B cell (primary cell): ENCODE measurements at regions not wholly inside any gene's neighbourhood (a gene's known extent, or its start where the extent isn't known, plus 50 kb on each side); places are given as distances from the start of the nearest gene placed in this dataset.

ENCODE experiments used
- ATAC-seq: fragments of 200-7000 bp; cut with Tn5 transposase; one replicate; pipeline ENCODE4 v1.10.0; 2021; ENCODE audit warnings: low read depth, mild to moderate bottlenecking, moderate number of reproducible peaks, moderate library complexity
- CTCF ChIA-PET: fragments of 350-600 bp; sonication (Branson Sonifier 250); formaldehyde crosslinking; loops from one replicate; lab custom pipeline; 2021; ENCODE audit warnings: antibody characterized with exemption, inconsistent platforms; lab: Charles Lee
- POLR2A ChIA-PET: fragments of 350-600 bp; sonication (Branson Sonifier 250); formaldehyde crosslinking; loops from one replicate; lab custom pipeline; 2021; ENCODE audit warnings: antibody characterized with exemption; lab: Charles Lee
- DNase-seq: peaks from one replicate; pipeline ENCODE4 v3.0.0; 2013
- H2AFZ ChIP-seq: 2 replicates; pipeline ENCODE4 v1.6.1; 2012; ENCODE audit warnings: mild to moderate bottlenecking, low read depth, low read length; ENCODE audit not compliant: insufficient read depth, poor library complexity, severe bottlenecking
- H3K27ac ChIP-seq, 2 donors: 1 replicate in 1 of 2; 2 replicates in 1 of 2; pipeline ENCODE4 v1.5.1; 2012 to 2013; ENCODE audit warnings: low read length in 2 of 2, mild to moderate bottlenecking in 2 of 2, moderate library complexity in 1 of 2
- H3K27me3 ChIP-seq, 4 experiments: fragments of 200-600 bp in 1 of 4; sonication (generic) in 1 of 4; replicated peaks in 1 of 4; 1 replicate in 2 of 4; 2 replicates in 2 of 4; pipeline versions ENCODE4 v1.6.1 to v1.7.0; 2013 to 2016; ENCODE audit warnings: low read length in 3 of 4, mild to moderate bottlenecking in 2 of 4, mixed read lengths in 1 of 4, moderate library complexity in 1 of 4; ENCODE audit not compliant: insufficient read depth in 4 of 4, control insufficient read depth in 3 of 4; ENCODE audit errors: control extremely low read depth in 1 of 4
- H3K36me3 ChIP-seq, 2 experiments: replicated peaks in 1 of 2; 1 replicate in 1 of 2; 2 replicates in 1 of 2; pipeline versions ENCODE4 v1.6.1 to v1.7.1; 2013; ENCODE audit warnings: low read length in 1 of 2; ENCODE audit not compliant: insufficient read depth in 2 of 2, control insufficient read depth in 1 of 2; ENCODE audit errors: control extremely low read depth in 1 of 2, extremely low read depth in 1 of 2
- H3K4me1 ChIP-seq, 2 donors: fragments of 200-600 bp in 1 of 2; sonication (generic) in 1 of 2; 1 replicate in 1 of 2; 2 replicates in 1 of 2; pipeline versions ENCODE4 v1.5.1 to v1.6.1; 2013 to 2017; ENCODE audit warnings: low read length in 2 of 2; ENCODE audit not compliant: control insufficient read depth in 2 of 2, insufficient read depth in 2 of 2
- H3K4me2 ChIP-seq: replicated peaks from 2 replicates; pipeline ENCODE3; 2012; ENCODE audit warnings: mild to moderate bottlenecking, low read depth, low read length; ENCODE audit not compliant: poor library complexity, severe bottlenecking
- H3K4me3 ChIP-seq, 5 experiments: fragments of 200-600 bp in 1 of 5; sonication (generic) in 1 of 5; 1 replicate in 3 of 5; 2 replicates in 2 of 5; pipeline versions ENCODE4 v1.5.1 to v1.7.0; 2011 to 2016; ENCODE audit warnings: low read length in 4 of 5, mild to moderate bottlenecking in 4 of 5, low read depth in 2 of 5, control low read depth in 1 of 5, moderate library complexity in 1 of 5; ENCODE audit not compliant: insufficient read depth in 1 of 5; ENCODE audit errors: control extremely low read depth in 1 of 5, extremely low read depth in 1 of 5
- H3K79me2 ChIP-seq: fragments of 200-600 bp; sonication (generic); one replicate; pipeline ENCODE4 v1.6.0; 2016; ENCODE audit warnings: low read length; ENCODE audit not compliant: control insufficient read depth, insufficient read depth
- H3K9ac ChIP-seq: fragments of 200-600 bp; sonication (generic); 2 replicates; pipeline ENCODE4 v1.6.1; 2017; ENCODE audit warnings: mild to moderate bottlenecking, low read length, moderate library complexity
- H3K9me3 ChIP-seq, 3 donors: one replicate each; pipeline versions ENCODE4 v1.6.1 to v1.7.1; 2013; ENCODE audit warnings: low read length in 2 of 3; ENCODE audit not compliant: control insufficient read depth in 2 of 3, insufficient read depth in 1 of 3; ENCODE audit errors: control extremely low read depth in 1 of 3
- H4K20me1 ChIP-seq: 2 replicates; pipeline ENCODE4 v1.6.0; 2012; ENCODE audit warnings: mild to moderate bottlenecking, low read length; ENCODE audit not compliant: insufficient read depth, control insufficient read depth, poor library complexity, severe bottlenecking
- H3K27ac Mint-ChIP-seq: one replicate; pipeline ENCODE4 v1.8.0; 2021; ENCODE audit warnings: mixed read lengths
- H3K27me3 Mint-ChIP-seq: one replicate; pipeline ENCODE4 v1.8.0; 2021; ENCODE audit warnings: mixed read lengths
- H3K4me1 Mint-ChIP-seq: one replicate; pipeline ENCODE4 v1.8.0; 2021; ENCODE audit warnings: mixed read lengths
- H3K4me3 Mint-ChIP-seq: one replicate; pipeline ENCODE4 v1.8.0; 2021; ENCODE audit warnings: mixed read lengths
- H3K9me3 Mint-ChIP-seq: one replicate; pipeline ENCODE4 v1.8.0; 2022; ENCODE audit warnings: mixed read lengths; ENCODE audit not compliant: insufficient read depth
- EZH2 ChIP-seq: IDR thresholded peaks from 2 replicates; pipeline ENCODE4 v1.6.1; 2012; ENCODE audit warnings: borderline replicate concordance, low read depth, mild to moderate bottlenecking, moderate library complexity, low read length; ENCODE audit not compliant: insufficient read depth, poor library complexity, severe bottlenecking
- WGBS: methylation state at CpG from one replicate; pipeline ENCODE4 v1.1.5; 2013; ENCODE audit warnings: missing lambda C conversion rate; ENCODE audit not compliant: insufficient coverage; 5-methylcytosine and 5-hydroxymethylcytosine counted together
- intact Hi-C: fragments of 100-400 bp; cut with micrococcal nuclease; formaldehyde crosslinking; loops from one replicate; pipeline ENCODE4 v1.10.0; 2022
- TF ChIP-seq, protein P1 (sequence below): fragments of 200-600 bp; IDR thresholded peaks from one replicate; pipeline ENCODE4 v1.8.0; 2022; ENCODE audit warnings: antibody characterized with exemption, mild to moderate bottlenecking

DNA sequence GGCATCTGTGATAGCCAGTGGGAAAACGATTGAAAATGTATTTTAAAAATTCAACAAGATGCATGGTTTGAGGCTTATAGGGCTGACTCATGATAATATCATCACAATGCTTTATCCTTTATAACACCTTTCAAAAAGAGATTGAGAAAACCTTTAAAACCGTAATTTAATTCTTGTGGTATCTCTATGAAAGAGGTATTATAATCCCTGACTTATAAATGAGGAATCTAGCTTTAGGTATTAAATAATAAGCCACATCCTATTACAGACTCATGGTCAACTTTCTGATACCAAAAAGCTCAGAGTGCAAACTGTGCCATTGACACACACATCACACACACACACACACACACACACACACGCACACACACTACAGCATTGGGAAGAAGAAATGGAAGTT, 134.6 kb upstream of the RAB12 start:
- no peak for ATAC-seq

DNA sequence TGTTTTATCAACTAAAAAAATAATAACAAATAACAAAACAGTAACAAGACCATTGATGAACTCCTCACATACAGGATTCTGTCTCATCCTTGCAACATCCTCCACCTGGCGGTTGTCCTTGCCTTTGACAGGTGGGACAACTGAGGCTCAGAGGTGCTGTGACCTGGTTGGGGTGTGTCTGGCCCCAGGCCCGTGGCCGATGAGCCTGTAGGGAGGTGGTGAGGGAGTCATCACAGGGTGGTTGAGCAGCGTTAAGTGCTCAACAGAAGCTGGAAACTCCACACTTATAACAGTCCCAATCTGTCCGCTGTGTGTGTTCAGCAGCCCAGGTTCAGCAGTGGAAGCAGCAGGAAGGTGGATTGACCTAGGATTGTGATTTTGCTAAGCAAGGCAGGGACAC, 131.6 kb upstream of the RAB12 start:
- H3K4me3 Mint-ChIP-seq = no peak overlapping the region
- ChIA-PET POLR2A (no interaction called here), CTCF (interaction anchor here (1.5 to 6.4 kb wide), 8 partner anchors 9 to 510 kb away, joined by 4 to 64 read pairs (median 11); partner anchors contain the start of gene RAB12)
- H3K36me3 ChIP-seq = no peaks in the 10 kb centered on the region
- no peaks in the 10 kb centered on the region for H3K79me2 ChIP-seq
- no peak for TF ChIP-seq EZH2
- TF ChIP-seq, protein P1, sequence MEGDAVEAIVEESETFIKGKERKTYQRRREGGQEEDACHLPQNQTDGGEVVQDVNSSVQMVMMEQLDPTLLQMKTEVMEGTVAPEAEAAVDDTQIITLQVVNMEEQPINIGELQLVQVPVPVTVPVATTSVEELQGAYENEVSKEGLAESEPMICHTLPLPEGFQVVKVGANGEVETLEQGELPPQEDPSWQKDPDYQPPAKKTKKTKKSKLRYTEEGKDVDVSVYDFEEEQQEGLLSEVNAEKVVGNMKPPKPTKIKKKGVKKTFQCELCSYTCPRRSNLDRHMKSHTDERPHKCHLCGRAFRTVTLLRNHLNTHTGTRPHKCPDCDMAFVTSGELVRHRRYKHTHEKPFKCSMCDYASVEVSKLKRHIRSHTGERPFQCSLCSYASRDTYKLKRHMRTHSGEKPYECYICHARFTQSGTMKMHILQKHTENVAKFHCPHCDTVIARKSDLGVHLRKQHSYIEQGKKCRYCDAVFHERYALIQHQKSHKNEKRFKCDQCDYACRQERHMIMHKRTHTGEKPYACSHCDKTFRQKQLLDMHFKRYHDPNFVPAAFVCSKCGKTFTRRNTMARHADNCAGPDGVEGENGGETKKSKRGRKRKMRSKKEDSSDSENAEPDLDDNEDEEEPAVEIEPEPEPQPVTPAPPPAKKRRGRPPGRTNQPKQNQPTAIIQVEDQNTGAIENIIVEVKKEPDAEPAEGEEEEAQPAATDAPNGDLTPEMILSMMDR = no peak
- ATAC-seq = no peak
- no peaks in the 10 kb centered on the region for H3K9me3 Mint-ChIP-seq
- peaks cover 0 to 7% (median 0%) of the 10 kb centered on the region in 4 experiments for H3K27me3 ChIP-seq
- no peak overlapping the region for H3K4me3 ChIP-seq
- no peak overlapping the region for H3K27ac Mint-ChIP-seq
- H3K4me1 Mint-ChIP-seq = peaks cover 3% of the 10 kb centered on the region
- DNase-seq = no peak
- H4K20me1 ChIP-seq = no peaks in the 10 kb centered on the region
- no peak overlapping the region for H3K4me2 ChIP-seq
- H3K27me3 Mint-ChIP-seq = peaks cover 48% of the 10 kb centered on the region
- H3K4me1 ChIP-seq = no peaks in the 10 kb centered on the region
- no CpG with 5 or more reads among the region's 5 CpGs for WGBS
- intact Hi-C loops = loop anchor here (5.0 kb wide), 1 partner anchor 130 kb away; the partner anchor contains the start of gene RAB12
- H3K27ac ChIP-seq = no peak overlapping the region
- no peaks in the 10 kb centered on the region for H3K9me3 ChIP-seq
- no peak overlapping the region for H2AFZ ChIP-seq
- no peak overlapping the region for H3K9ac ChIP-seq

More for the DNA sequence above, 134.6 kb upstream of the RAB12 start:
- CTCF ChIA-PET = no interaction called here
- Histone ChIP-seq H3K4me3 (no peak overlapping the region), H3K36me3 (no peaks in the 10 kb centered on the region), H3K4me2 (no peak overlapping the region), H3K9me3 (no peaks in the 10 kb centered on the region), H3K4me1 (no peaks in the 10 kb centered on the region), H3K79me2 (no peaks in the 10 kb centered on the region), H3K27ac (no peak overlapping the region), H3K9ac (no peak overlapping the region), H2AFZ (no peak overlapping the region), H3K27me3 (peaks cover 0 to 7% (median 0%) of the 10 kb centered on the region in 4 experiments), H4K20me1 (no peaks in the 10 kb centered on the region)
- H3K9me3 Mint-ChIP-seq = no peaks in the 10 kb centered on the region
- no peak for DNase-seq
- H3K27me3 Mint-ChIP-seq = peaks cover 49% of the 10 kb centered on the region
- no peak for TF ChIP-seq EZH2
- TF ChIP-seq, protein P1 = no peak
- no CpG with 5 or more reads among the region's 3 CpGs for WGBS
- no peak overlapping the region for H3K4me3 Mint-ChIP-seq
- no peak overlapping the region for H3K27ac Mint-ChIP-seq
- intact Hi-C loops = loop anchor here (5.0 kb wide), 1 partner anchor 133 kb away; the partner anchor contains the start of gene RAB12
- POLR2A ChIA-PET = no interaction called here
- H3K4me1 Mint-ChIP-seq = peaks cover 3% of the 10 kb centered on the region
